Esophagus (tissue), 2 donors: ENCODE measurements at regions not wholly inside any gene's neighbourhood (a gene's known extent, or its start where the extent isn't known, plus 50 kb on each side); places are given as distances from the start of the nearest gene placed in this dataset.

Source experiments
- H3K27ac ChIP-seq, 2 donors: one replicate each; pipeline ENCODE4 v1.5.1; 2013; ENCODE audit warnings: low read depth in 2 of 2, mild to moderate bottlenecking in 2 of 2, inconsistent platforms in 1 of 2, low read length in 1 of 2, moderate library complexity in 1 of 2
- H3K27me3 ChIP-seq, 2 donors: one replicate each; pipeline ENCODE4 v1.6.1; 2013; ENCODE audit warnings: low read length in 2 of 2, control low read depth in 1 of 2, mild to moderate bottlenecking in 1 of 2; ENCODE audit not compliant: insufficient read depth in 2 of 2, control insufficient read depth in 1 of 2
- H3K36me3 ChIP-seq, 2 donors: one replicate each; pipeline ENCODE4 v1.6.1; 2013; ENCODE audit warnings: low read length in 1 of 2; ENCODE audit not compliant: control insufficient read depth in 2 of 2, insufficient read depth in 2 of 2
- H3K4me1 ChIP-seq, 2 donors: one replicate each; pipeline ENCODE4 v1.6.1; 2013; ENCODE audit warnings: low read length in 1 of 2; ENCODE audit not compliant: control insufficient read depth in 2 of 2, insufficient read depth in 2 of 2
- H3K4me3 ChIP-seq, 2 donors: one replicate each; pipeline ENCODE4 v1.5.1; 2013; ENCODE audit warnings: low read length in 2 of 2, mild to moderate bottlenecking in 2 of 2, low read depth in 1 of 2, moderate library complexity in 1 of 2
- H3K9me3 ChIP-seq, 2 donors: one replicate each; pipeline ENCODE4 v1.6.1; 2013; ENCODE audit warnings: mild to moderate bottlenecking in 2 of 2, low read depth in 1 of 2, low read length in 1 of 2, moderate library complexity in 1 of 2; ENCODE audit not compliant: control insufficient read depth in 2 of 2, insufficient read depth in 1 of 2
- WGBS, 2 donors: extraction: QIAGEN DNeasy Blood & Tissue Kit; methylation state at CpG; one replicate each; pipeline ENCODE4 v1.1.7; 2013; 5-methylcytosine and 5-hydroxymethylcytosine counted together
- donor health status: healthy with polysubstance abuse.
- donor health status: Bipolar disorder and iron deficiency.

- 61% methylated on average over 23 of the region's 23 CpGs for WGBS, 2 donors
- no peaks in the 10 kb centered on the region for H3K27me3 ChIP-seq
Measured at GRCh38 chr20:63060057-63060991, 53.6 kb upstream of the BHLHE23 start.

GRCh38 chr20:63059684-63060056, 52.9 kb upstream of the BHLHE23 start:
- peaks cover 0 to 2% of the 10 kb centered on the region in 2 donors for H3K4me1 ChIP-seq
- H3K27me3 ChIP-seq: no peaks in the 10 kb centered on the region
- no peaks in the 10 kb centered on the region for H3K36me3 ChIP-seq
- H3K4me3 ChIP-seq: no peak overlapping the region
- H3K27ac ChIP-seq: no peak overlapping the region
- WGBS, 2 donors: 84% methylated on average over 17 of the region's 17 CpGs
- peaks cover 0 to 11% of the 10 kb centered on the region in 2 donors for H3K9me3 ChIP-seq

More at GRCh38 chr20:63060057-63060991, 53.6 kb upstream of the BHLHE23 start:
- peaks cover 0 to 11% of the 10 kb centered on the region in 2 donors for H3K9me3 ChIP-seq
- peaks cover 0 to 2% of the 10 kb centered on the region in 2 donors for H3K4me1 ChIP-seq
- H3K36me3 ChIP-seq: no peaks in the 10 kb centered on the region
- H3K27ac ChIP-seq: no peak overlapping the region
- H3K4me3 ChIP-seq: no peak overlapping the region

DNA sequence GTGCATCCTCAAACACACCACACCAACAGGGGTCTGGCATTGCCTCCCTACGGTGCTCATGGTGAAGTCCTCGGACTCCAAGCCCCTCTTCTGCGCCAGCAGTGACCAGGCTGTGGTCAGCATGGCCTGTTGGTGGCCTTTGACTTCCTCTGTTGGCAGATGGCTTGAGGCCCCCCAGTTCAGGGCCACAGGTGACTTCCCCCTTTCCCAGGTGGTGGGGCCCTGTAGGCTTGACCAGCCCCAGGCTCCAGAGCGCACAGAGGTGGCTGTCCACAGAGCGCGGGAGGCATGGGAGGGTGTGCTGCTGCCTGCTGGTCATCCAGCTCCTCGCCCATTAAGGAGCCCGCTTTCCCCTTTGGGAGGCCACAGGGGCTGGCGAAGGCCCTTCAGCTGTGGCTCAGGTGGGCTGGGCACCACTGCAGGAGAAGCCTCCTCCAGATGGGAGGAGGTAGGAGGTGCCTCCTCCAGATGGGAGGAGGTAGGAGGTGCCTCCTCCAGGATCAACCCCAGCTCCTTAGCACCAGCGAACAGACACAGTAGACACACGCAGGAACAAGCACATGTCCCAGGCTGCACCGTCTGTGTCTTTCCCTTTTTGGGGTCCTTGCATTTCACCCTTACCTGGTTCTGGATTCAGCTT, 52.1 kb upstream of the BHLHE23 start:
- Histone ChIP-seq H3K4me1 (peaks cover 0 to 2% of the 10 kb centered on the region in 2 donors), H3K36me3 (no peaks in the 10 kb centered on the region), H3K27ac (no peak overlapping the region), H3K9me3 (peaks cover 0 to 11% of the 10 kb centered on the region in 2 donors), H3K4me3 (no peak overlapping the region), H3K27me3 (no peaks in the 10 kb centered on the region)
- 72 to 84% methylated on average over 12 of the region's 12 CpGs for WGBS, 2 donors

GRCh38 chr20:63057171-63058117, 50.7 kb upstream of the BHLHE23 start:
- Histone ChIP-seq H3K4me3 (no peak overlapping the region), H3K27me3 (no peaks in the 10 kb centered on the region), H3K9me3 (peaks cover 0 to 9% of the 10 kb centered on the region in 2 donors), H3K36me3 (no peaks in the 10 kb centered on the region), H3K27ac (no peak overlapping the region), H3K4me1 (peaks cover 0 to 2% of the 10 kb centered on the region in 2 donors)
- WGBS, 2 donors: 73 to 78% methylated on average over 3 of the region's 3 CpGs

DNA sequence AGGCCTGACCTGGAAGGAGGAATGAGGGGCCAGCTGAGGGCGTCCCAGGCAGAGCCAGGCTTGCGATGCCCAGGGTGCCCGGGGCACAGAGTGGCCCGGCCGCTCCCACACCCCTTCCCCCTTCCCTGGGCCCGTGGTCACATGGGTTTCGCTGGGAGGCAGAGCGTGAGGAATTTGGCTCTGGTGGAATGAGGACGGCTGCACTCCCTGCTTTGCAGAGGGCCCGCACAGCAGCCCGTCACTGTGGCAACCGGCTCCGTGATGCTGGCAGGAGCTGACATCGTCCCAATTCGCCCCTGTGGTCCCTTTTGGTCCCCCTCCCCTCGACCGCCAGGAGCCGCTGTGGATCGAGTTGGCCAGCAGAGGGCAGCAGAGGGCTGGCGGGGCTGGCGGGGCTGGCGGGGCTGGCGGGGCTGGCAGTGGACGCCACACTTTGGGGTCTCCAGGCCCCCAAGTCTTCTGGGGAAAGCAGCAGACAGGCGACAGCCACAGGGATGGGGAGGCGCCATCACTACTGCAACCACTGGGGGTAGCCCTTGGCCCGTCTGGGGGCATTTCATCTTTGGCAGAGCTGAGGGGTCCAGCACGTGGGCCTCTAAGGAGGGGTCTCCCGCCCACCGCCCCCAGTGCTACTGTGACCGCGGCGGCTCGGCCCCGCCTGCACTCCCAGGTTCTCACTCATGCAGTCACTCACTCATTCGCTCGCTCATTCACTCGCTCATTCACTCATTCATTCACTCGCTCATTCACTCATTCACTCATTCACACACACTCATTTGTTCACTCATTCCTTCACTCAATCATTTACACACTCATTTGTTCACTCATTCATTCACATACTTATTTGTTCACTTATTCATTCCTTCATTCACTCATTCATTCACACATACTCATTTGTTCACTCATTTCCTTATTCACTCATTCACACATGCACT, 49.7 kb upstream of the BHLHE23 start:
- Histone ChIP-seq H3K4me1 (peaks cover 0 to 2% of the 10 kb centered on the region in 2 donors), H3K9me3 (peaks cover 0 to 6% of the 10 kb centered on the region in 2 donors), H3K27ac (no peak overlapping the region), H3K4me3 (no peak overlapping the region), H3K36me3 (no peaks in the 10 kb centered on the region), H3K27me3 (no peaks in the 10 kb centered on the region)
- WGBS, 2 donors: 7 to 10% methylated on average over 32 to 39 of the region's 39 CpGs
